ENCODE measurements at regions not wholly inside any gene's neighbourhood (a gene's known extent, or its start where the extent isn't known, plus 50 kb on each side); places are given as distances from the start of the nearest gene placed in this dataset.

- H2AFZ ChIP-seq (replicated peaks; ENCODE audit: low read length, poor library complexity): no peak overlapping the region
- no peak overlapping the region for H2BK15ac ChIP-seq (ENCODE audit: low read depth, low read length)
- H3K27ac ChIP-seq (ENCODE audit: insufficient read depth, low read length): no peak overlapping the region
- H2BK20ac ChIP-seq (ENCODE audit: low read depth, low read length): no peak overlapping the region
- no peak overlapping the region for H2AK5ac ChIP-seq (ENCODE audit: low read depth, low read length)
- H4K20me1 ChIP-seq (ENCODE audit: insufficient read depth, low read length): no peaks in the 10 kb centered on the region
- no peak for ATAC-seq (ENCODE audit: low read depth)
- ChIA-PET CTCF (no interaction called here), POLR2A (ENCODE audit: unreplicated experiment) (no interaction called here)
- no peak overlapping the region for H2AK9ac ChIP-seq (replicated peaks; ENCODE audit: low read depth, low read length, poor library complexity)
- no peak overlapping the region for H3K56ac ChIP-seq (ENCODE audit: extremely low read depth, insufficient read depth, low read length)
- BruUV-seq (replicated peaks): no TSS peak
- no peak overlapping the region for H4K5ac ChIP-seq (ENCODE audit: low read depth, low read length)
- no peak for DNase-seq
- TF ChIP-seq MXI1 (IDR thresholded peaks at IDR 0.05; ENCODE audit: borderline replicate concordance, low read depth, low read length): no peak
- no peak for TF ChIP-seq MAFK (IDR thresholded peaks at IDR 0.05; ENCODE audit: low read depth, low read length)
- TF ChIP-seq POLR2A (IDR thresholded peaks at IDR 0.05; ENCODE audit: low read depth, low read length): no peak
- TF ChIP-seq NFE2L2 (IDR thresholded peaks at IDR 0.05; ENCODE audit: low read depth, low read length): no peak
- no peak for TF ChIP-seq SMC3 (IDR thresholded peaks at IDR 0.05; ENCODE audit: low read depth, low read length)
- no peak for TF ChIP-seq BHLHE40 (IDR thresholded peaks at IDR 0.05; ENCODE audit: low read depth, low read length)
- no peak for TF ChIP-seq RCOR1 (IDR thresholded peaks at IDR 0.05; ENCODE audit: insufficient replicate concordance, low read length)
- no peak for TF ChIP-seq USF2 (IDR thresholded peaks at IDR 0.05; ENCODE audit: low read depth, low read length)
- TF ChIP-seq CHD1 (IDR thresholded peaks at IDR 0.05; ENCODE audit: low read depth, low read length): no peak
- TF ChIP-seq RFX5 (IDR thresholded peaks at IDR 0.05; ENCODE audit: low read depth, low read length): no peak
- TF ChIP-seq CTCF (conservative IDR thresholded peaks at IDR 0.05; ENCODE audit: low read depth, low read length): no peak
- TF ChIP-seq MAZ (IDR thresholded peaks at IDR 0.05; ENCODE audit: borderline replicate concordance, low read depth, low read length): no peak
- TF ChIP-seq ELK1 (IDR thresholded peaks at IDR 0.05; ENCODE audit: borderline replicate concordance, low read depth, low read length): no peak
- no peak for TF ChIP-seq RAD21 (IDR thresholded peaks at IDR 0.05; ENCODE audit: low read length)
- no peak for TF ChIP-seq CEBPB (IDR thresholded peaks at IDR 0.05; ENCODE audit: low read depth, low read length)
- no peak for TF ChIP-seq FOS (IDR thresholded peaks at IDR 0.05; ENCODE audit: low read depth, low read length)
- no peak overlapping the region for H2BK120ac ChIP-seq (ENCODE audit: low read depth, low read length)
- no peaks in the 10 kb centered on the region for H3K79me1 ChIP-seq (ENCODE audit: low read depth in 1 of 2, low read length in 2 of 2)
- no peak overlapping the region for H3K9ac ChIP-seq (ENCODE audit: low read depth, low read length)
- no peak overlapping the region for H2BK5ac ChIP-seq (ENCODE audit: low read depth, low read length, poor library complexity, severe bottlenecking)
- H3K4ac ChIP-seq (ENCODE audit: low read depth, low read length): no peak overlapping the region
- H3K4me1 ChIP-seq (ENCODE audit: control insufficient read depth, insufficient read depth, low read length): peaks cover 3% of the 10 kb centered on the region
- no peaks in the 10 kb centered on the region for H3K9me1 ChIP-seq (ENCODE audit: insufficient read depth, low read length)
- H3K27me3 ChIP-seq (ENCODE audit: control insufficient read depth, insufficient read depth, low read length): 0 out of 2 replicates have a peak, but pooled peaks cover 2% of the 10 kb centered on the region
- no peaks in the 10 kb centered on the region for H3K36me3 ChIP-seq (ENCODE audit: control insufficient read depth, insufficient read depth, low read length)
- no peak overlapping the region for H3K23ac ChIP-seq (ENCODE audit: low read depth, low read length)
- in situ Hi-C loops (cut with MboI; ENCODE audit: low sequenced_read_pairs): no loop called here
- WGBS, 2 experiments (ENCODE audit: extremely low coverage in 2 of 2, insufficient read length in 1 of 2): no CpG with 5 or more reads among the region's 2 CpGs
- no peak overlapping the region for H4K91ac ChIP-seq (ENCODE audit: insufficient read depth, low read depth, low read length)
- H3K9me3 ChIP-seq (ENCODE audit: control insufficient read depth, insufficient read depth, low read length): no peaks in the 10 kb centered on the region
- no peak overlapping the region for H4K8ac ChIP-seq (ENCODE audit: low read depth in 2 of 2, low read length in 2 of 2)
- no peak overlapping the region for H3K4me3 ChIP-seq (ENCODE audit: insufficient read depth, low read depth, low read length)
- H3K18ac ChIP-seq (ENCODE audit: low read depth, low read length): no peak overlapping the region
- dilution Hi-C loops (cut with HindIII; ENCODE audit: low sequenced_read_pairs, unreplicated experiment): no loop called here
- intact Hi-C loops (cut with micrococcal nuclease): no loop called here
- H3K14ac ChIP-seq (replicated peaks; ENCODE audit: low read depth, low read length): no peak overlapping the region
- no peak overlapping the region for H3K4me2 ChIP-seq (ENCODE audit: low read depth, low read length)
Observed at GRCh38 chr4:54904953-54905352, 220.4 kb downstream of the KDR start.

Data from IMR-90 (cell line).